Keratinocyte (primary cell): ENCODE measurements at regions not wholly inside any gene's neighbourhood (a gene's known extent, or its start where the extent isn't known, plus 50 kb on each side); places are given as distances from the start of the nearest gene placed in this dataset.

Source experiments
- DNase-seq: peaks from one replicate; pipeline ENCODE4 v3.0.0-alpha.2; 2011; ENCODE audit warnings: low read depth, missing footprints, low spot score
- FAIRE-seq: peaks from 2 replicates; lab custom pipeline; 2011; peaks lifted over from hg19 to GRCh38; lab: Jason Lieb, UNC
- H2AFZ ChIP-seq: 2 replicates; pipeline ENCODE4 v1.6.0; 2012; ENCODE audit warnings: low read length, control low read depth, inconsistent platforms; ENCODE audit not compliant: control insufficient read depth
- H3K27ac ChIP-seq: 2 replicates; pipeline ENCODE4 v1.5.1; 2011; ENCODE audit warnings: low read length; ENCODE audit not compliant: control insufficient read depth, insufficient read depth
- H3K27me3 ChIP-seq: 3 replicates; pipeline ENCODE4 v1.6.0; 2011; ENCODE audit warnings: low read length; ENCODE audit not compliant: control insufficient read depth, insufficient read depth; ENCODE audit errors: extremely low read depth
- H3K36me3 ChIP-seq, 2 experiments: 2 replicates in 1 of 2; 3 replicates in 1 of 2; pipeline ENCODE4 v1.5.1; 2011; ENCODE audit warnings: low read length in 2 of 2, mild to moderate bottlenecking in 1 of 2; ENCODE audit not compliant: control insufficient read depth in 2 of 2, insufficient read depth in 2 of 2; ENCODE audit errors: extremely low read depth in 1 of 2
- H3K4me1 ChIP-seq: 3 replicates; pipeline ENCODE4 v1.5.1; 2011; ENCODE audit warnings: low read length; ENCODE audit not compliant: control insufficient read depth, insufficient read depth; ENCODE audit errors: extremely low read depth
- H3K4me2 ChIP-seq: 3 replicates; pipeline ENCODE4 v1.6.0; 2011; ENCODE audit warnings: low read depth, low read length; ENCODE audit not compliant: control insufficient read depth, insufficient read depth; ENCODE audit errors: extremely low read depth
- H3K4me3 ChIP-seq, 3 experiments: fragments of 200-600 bp in 1 of 3; sonication (generic) in 1 of 3; 2 replicates in 2 of 3; 3 replicates in 1 of 3; pipeline ENCODE4 v1.5.1; 2011 to 2016; ENCODE audit warnings: low read length in 3 of 3, mild to moderate bottlenecking in 3 of 3, control low read depth in 2 of 3, inconsistent platforms in 1 of 3, low read depth in 1 of 3, mixed read lengths in 1 of 3, mixed run types in 1 of 3, moderate library complexity in 1 of 3; ENCODE audit not compliant: control insufficient read depth in 2 of 3, insufficient read depth in 2 of 3; ENCODE audit errors: extremely low read depth in 1 of 3
- H3K79me2 ChIP-seq: 2 replicates; pipeline ENCODE4 v1.6.0; 2012; ENCODE audit warnings: low read length; ENCODE audit not compliant: control insufficient read depth, insufficient read depth
- H3K9ac ChIP-seq: 3 replicates; pipeline ENCODE4 v1.6.0; 2011; ENCODE audit warnings: low read length; ENCODE audit not compliant: control insufficient read depth, insufficient read depth; ENCODE audit errors: extremely low read depth
- H3K9me1 ChIP-seq: 3 replicates; pipeline ENCODE4 v1.6.0; 2011; ENCODE audit warnings: low read length; ENCODE audit not compliant: control insufficient read depth, insufficient read depth; ENCODE audit errors: extremely low read depth
- H3K9me3 ChIP-seq: 2 replicates; pipeline ENCODE4 v1.5.1; 2012; ENCODE audit warnings: low read depth, low read length; ENCODE audit not compliant: control insufficient read depth
- H4K20me1 ChIP-seq: 3 replicates; pipeline ENCODE4 v1.6.0; 2011; ENCODE audit warnings: low read length; ENCODE audit not compliant: control insufficient read depth, insufficient read depth; ENCODE audit errors: extremely low read depth
- CTCF ChIP-seq, 3 experiments: IDR thresholded peaks in 1 of 3; conservative IDR thresholded peaks in 1 of 3; optimal IDR thresholded peaks in 1 of 3; 2 replicates in 2 of 3; 3 replicates in 1 of 3; pipeline versions ENCODE3 to v1.5.1; 2011; ENCODE audit warnings: low read length in 3 of 3, mild to moderate bottlenecking in 3 of 3, moderate library complexity in 2 of 3, control low read depth in 1 of 3, inconsistent platforms in 1 of 3; ENCODE audit not compliant: insufficient read depth in 2 of 3; ENCODE audit errors: extremely low read depth in 1 of 3
- EZH2 ChIP-seq: IDR thresholded peaks from one replicate; pipeline ENCODE4 v1.6.1; 2012; ENCODE audit warnings: inconsistent platforms, mild to moderate bottlenecking, low read length, moderate library complexity
- dilution Hi-C: fragments of 300-500 bp; cut with MboI; formaldehyde crosslinking; loops from one replicate; pipeline ENCODE4 v1.7.0; 2020; ENCODE audit warnings: low sequenced_read_pairs; ENCODE audit not compliant: extremely low pct_ligation_motif_present

GRCh38 chr1:224544346-224545110, 71.6 kb upstream of the CNIH3 start:
- dilution Hi-C loops = no loop called here
- DNase-seq = no peak
- TF ChIP-seq EZH2 (no peak), CTCF (optimal IDR thresholded peaks at IDR 0.05 in 1 of 3, IDR thresholded peaks at IDR 0.05 in 1 of 3, conservative IDR thresholded peaks at IDR 0.05 in 1 of 3; ENCODE audit: extremely low read depth in 1 of 3, insufficient read depth in 2 of 3, low read length in 3 of 3) (no peak)
- no peak overlapping the region for H3K4me2 ChIP-seq
- H3K4me1 ChIP-seq = peaks cover 34% of the 10 kb centered on the region
- H3K9ac ChIP-seq = no peak overlapping the region
- no peak overlapping the region for H3K27ac ChIP-seq
- FAIRE-seq = peak; percentile 5
- no peaks in the 10 kb centered on the region for H3K79me2 ChIP-seq
- no peaks in the 10 kb centered on the region for H4K20me1 ChIP-seq
- H3K27me3 ChIP-seq = no peaks in the 10 kb centered on the region
- H3K4me3 ChIP-seq = no peak overlapping the region
- no peaks in the 10 kb centered on the region for H3K9me3 ChIP-seq
- no peaks in the 10 kb centered on the region for H3K9me1 ChIP-seq
- no peak overlapping the region for H2AFZ ChIP-seq
- no peaks in the 10 kb centered on the region for H3K36me3 ChIP-seq

GRCh38 chr1:224545571-224545970, 70.5 kb upstream of the CNIH3 start:
- H2AFZ ChIP-seq = no peak overlapping the region
- no peak overlapping the region for H3K27ac ChIP-seq
- FAIRE-seq (no peak), DNase-seq (no peak)
- H3K9ac ChIP-seq = no peak overlapping the region
- no peaks in the 10 kb centered on the region for H3K27me3 ChIP-seq
- no peaks in the 10 kb centered on the region for H3K9me1 ChIP-seq
- dilution Hi-C loops = no loop called here
- no peaks in the 10 kb centered on the region for H3K9me3 ChIP-seq
- H3K79me2 ChIP-seq = no peaks in the 10 kb centered on the region
- no peaks in the 10 kb centered on the region for H3K36me3 ChIP-seq
- peaks cover 34% of the 10 kb centered on the region for H3K4me1 ChIP-seq
- H3K4me2 ChIP-seq = no peak overlapping the region
- no peak overlapping the region for H3K4me3 ChIP-seq
- no peaks in the 10 kb centered on the region for H4K20me1 ChIP-seq
- no peak for TF ChIP-seq CTCF (optimal IDR thresholded peaks at IDR 0.05 in 1 of 3, IDR thresholded peaks at IDR 0.05 in 1 of 3, conservative IDR thresholded peaks at IDR 0.05 in 1 of 3; ENCODE audit: extremely low read depth in 1 of 3, insufficient read depth in 2 of 3, low read length in 3 of 3)
